WERI-Rb-1 (cell line): ENCODE measurements at regions not wholly inside any gene's neighbourhood (a gene's known extent, or its start where the extent isn't known, plus 50 kb on each side); places are given as distances from the start of the nearest gene placed in this dataset.

ENCODE experiments used
- DNase-seq: peaks from one replicate; pipeline ENCODE4 v3.0.0-alpha.2; 2020
- H3K27ac ChIP-seq: fragments of 250-450 bp; sonication (Bioruptor Pico); 2 replicates; pipeline ENCODE4 v1.5.1; 2020; ENCODE audit warnings: mild to moderate bottlenecking, moderate library complexity
- H3K27me3 ChIP-seq: fragments of 250-450 bp; sonication (Bioruptor Pico); 2 replicates; pipeline ENCODE4 v1.5.1; 2021; ENCODE audit warnings: mild to moderate bottlenecking, low read depth, moderate library complexity; ENCODE audit not compliant: insufficient read depth, severe bottlenecking
- H3K36me3 ChIP-seq: fragments of 250-450 bp; sonication (Bioruptor Pico); 2 replicates; pipeline ENCODE4 v1.5.1; 2020; ENCODE audit warnings: mild to moderate bottlenecking, moderate library complexity
- H3K4me3 ChIP-seq: 2 replicates; pipeline ENCODE4 v1.5.1; 2011; ENCODE audit warnings: low read depth, mild to moderate bottlenecking, control low read depth, low read length
- H3K9me3 ChIP-seq: fragments of 250-450 bp; sonication (Bioruptor Pico); 2 replicates; pipeline ENCODE4 v1.5.1; 2021; ENCODE audit warnings: mild to moderate bottlenecking, moderate library complexity; ENCODE audit not compliant: severe bottlenecking
- CTCF ChIP-seq: IDR thresholded peaks from 2 replicates; pipeline ENCODE4 v1.5.1; 2011; ENCODE audit warnings: low read depth, mild to moderate bottlenecking, control low read depth, inconsistent platforms, low read length

DNA sequence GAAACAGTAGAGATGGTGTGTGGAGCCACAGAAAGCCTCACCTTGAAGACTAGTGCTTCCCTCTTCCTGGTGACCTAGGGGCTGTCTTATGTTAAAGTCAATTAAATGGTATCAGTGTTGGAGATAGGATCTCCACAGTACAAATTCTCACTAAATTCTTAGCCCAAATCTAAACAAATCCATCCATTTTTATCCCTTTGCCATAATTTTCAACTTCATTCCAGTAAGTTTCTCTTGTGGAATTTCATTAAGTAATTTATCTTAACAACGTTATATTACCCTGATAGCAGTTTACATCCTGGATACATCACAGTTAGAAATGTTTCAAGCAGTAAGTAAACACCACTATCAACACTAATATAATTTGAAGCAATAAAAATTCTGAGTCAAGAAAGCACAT is 989.4 kb upstream of the NXPH2 start:
- TF ChIP-seq CTCF: no peak
- H3K27ac ChIP-seq: no peak overlapping the region
- DNase-seq: no peak

GRCh38 chr2:139763705-139764104 is 983.5 kb upstream of the NXPH2 start:
- no peak for TF ChIP-seq CTCF
- Histone ChIP-seq H3K36me3 (no peaks in the 10 kb centered on the region), H3K27ac (no peak overlapping the region), H3K4me3 (no peak overlapping the region), H3K27me3 (no peaks in the 10 kb centered on the region), H3K9me3 (no peaks in the 10 kb centered on the region)
- DNase-seq: no peak

More for the DNA sequence above, 989.4 kb upstream of the NXPH2 start:
- H3K27me3 ChIP-seq: no peaks in the 10 kb centered on the region
- H3K36me3 ChIP-seq: no peaks in the 10 kb centered on the region
- no peaks in the 10 kb centered on the region for H3K9me3 ChIP-seq
- no peak overlapping the region for H3K4me3 ChIP-seq

DNA sequence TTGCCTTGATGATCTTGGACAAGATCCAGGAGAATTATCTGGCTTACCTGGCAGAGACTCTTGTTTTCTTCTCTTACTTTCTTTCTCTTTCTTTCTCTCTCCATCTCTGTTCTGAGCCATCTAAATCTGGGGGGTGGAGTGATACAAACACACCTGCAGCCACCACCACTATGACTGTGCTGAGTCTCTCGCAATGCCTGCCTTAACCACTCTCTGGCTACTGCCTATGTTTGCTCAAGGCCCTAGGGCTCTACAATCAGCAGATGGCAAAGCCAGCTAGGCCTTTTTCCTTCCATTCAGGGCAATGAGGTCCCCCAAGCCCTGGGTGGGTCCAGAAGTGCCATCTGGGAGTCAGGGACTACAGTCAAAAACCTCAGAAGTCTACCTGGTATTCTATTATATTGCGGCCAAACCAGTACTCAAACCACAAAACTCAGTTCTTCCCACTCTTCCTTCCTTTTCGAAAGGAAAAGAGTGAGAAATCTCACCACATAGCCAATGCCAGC is 978.9 kb upstream of the NXPH2 start:
- H3K9me3 ChIP-seq: no peaks in the 10 kb centered on the region
- no peak for TF ChIP-seq CTCF
- H3K27ac ChIP-seq: no peak overlapping the region
- H3K4me3 ChIP-seq: no peak overlapping the region
- H3K36me3 ChIP-seq: no peaks in the 10 kb centered on the region
- no peak for DNase-seq
- no peaks in the 10 kb centered on the region for H3K27me3 ChIP-seq

GRCh38 chr2:139746901-139747300 is 966.7 kb upstream of the NXPH2 start:
- H3K36me3 ChIP-seq: no peaks in the 10 kb centered on the region
- TF ChIP-seq CTCF: no peak
- no peak overlapping the region for H3K4me3 ChIP-seq
- H3K27me3 ChIP-seq: no peaks in the 10 kb centered on the region
- H3K27ac ChIP-seq: no peak overlapping the region
- H3K9me3 ChIP-seq: no peaks in the 10 kb centered on the region
- DNase-seq: no peak

GRCh38 chr2:139744273-139744672 is 964.1 kb upstream of the NXPH2 start:
- no peak overlapping the region for H3K4me3 ChIP-seq
- no peak overlapping the region for H3K27ac ChIP-seq
- no peak for DNase-seq
- TF ChIP-seq CTCF: no peak
- H3K27me3 ChIP-seq: no peaks in the 10 kb centered on the region
- H3K9me3 ChIP-seq: no peaks in the 10 kb centered on the region
- H3K36me3 ChIP-seq: no peaks in the 10 kb centered on the region
